NCI-H2029 (cell line): ENCODE measurements at regions not wholly inside any gene's neighbourhood (a gene's known extent, or its start where the extent isn't known, plus 50 kb on each side); places are given as distances from the start of the nearest gene placed in this dataset.

ENCODE experiments used
- DNase-seq: peaks from one replicate; lab custom pipeline; 2025; lab: John Stamatoyannopoulos, UW

DNA sequence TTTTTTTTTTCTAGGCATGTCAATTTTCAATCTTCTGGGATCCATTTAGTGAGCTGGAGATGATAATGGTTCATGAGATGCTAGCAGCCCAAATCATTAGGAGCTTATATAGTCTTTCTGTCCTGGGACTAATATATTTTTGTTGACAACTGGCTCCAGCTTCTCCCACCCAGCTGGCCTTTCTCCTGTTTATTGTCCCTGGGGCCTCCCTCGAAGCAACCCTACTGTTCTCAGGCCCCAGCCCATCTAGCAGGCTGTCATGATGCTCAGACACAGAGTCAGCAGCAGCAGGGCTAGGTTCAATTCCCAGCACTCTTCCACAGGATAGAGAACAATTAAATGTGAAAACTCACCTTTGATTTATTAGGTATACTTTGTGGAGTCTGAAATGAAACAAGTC, 127.6 kb upstream of the MID1 start:
- no peak for DNase-seq

DNA sequence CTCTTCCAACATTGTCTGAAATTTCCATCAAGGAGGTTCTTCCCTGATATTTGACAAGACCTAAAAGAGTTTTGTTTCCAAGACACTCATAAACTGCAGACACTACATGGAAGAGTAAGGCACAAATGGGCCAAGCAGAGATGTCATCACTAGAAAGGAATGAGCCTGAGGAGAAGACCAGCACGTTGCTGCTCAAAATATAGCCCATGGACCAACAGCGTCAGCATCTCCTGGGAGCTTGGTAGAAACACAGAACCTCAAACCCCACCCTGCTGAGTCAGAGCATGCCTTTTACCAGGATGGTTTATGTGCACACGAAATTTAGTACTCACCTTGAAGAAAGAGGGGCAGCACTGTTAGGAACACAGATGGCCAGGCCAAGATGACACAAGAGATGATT, 128.7 kb upstream of the MID1 start:
- no peak for DNase-seq

DNA sequence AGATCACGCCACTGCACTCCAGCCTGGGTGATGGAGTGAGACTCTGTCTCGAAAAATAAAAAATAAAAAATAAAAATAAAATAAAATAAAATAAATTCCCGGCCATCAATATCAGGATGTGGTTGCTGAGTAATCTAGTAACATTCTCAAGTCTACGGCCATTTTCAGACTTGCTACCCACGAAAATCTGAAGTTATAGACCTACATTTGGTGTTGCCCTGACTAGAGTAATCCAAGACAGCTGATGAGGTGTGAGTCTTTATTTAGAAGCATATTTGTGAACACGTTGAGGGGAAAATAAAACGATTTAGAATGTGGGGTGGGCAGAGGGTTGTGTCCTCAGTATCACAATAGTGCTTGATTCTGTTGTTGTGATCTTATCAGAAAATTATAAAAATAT, 130.2 kb upstream of the MID1 start:
- no peak for DNase-seq

DNA sequence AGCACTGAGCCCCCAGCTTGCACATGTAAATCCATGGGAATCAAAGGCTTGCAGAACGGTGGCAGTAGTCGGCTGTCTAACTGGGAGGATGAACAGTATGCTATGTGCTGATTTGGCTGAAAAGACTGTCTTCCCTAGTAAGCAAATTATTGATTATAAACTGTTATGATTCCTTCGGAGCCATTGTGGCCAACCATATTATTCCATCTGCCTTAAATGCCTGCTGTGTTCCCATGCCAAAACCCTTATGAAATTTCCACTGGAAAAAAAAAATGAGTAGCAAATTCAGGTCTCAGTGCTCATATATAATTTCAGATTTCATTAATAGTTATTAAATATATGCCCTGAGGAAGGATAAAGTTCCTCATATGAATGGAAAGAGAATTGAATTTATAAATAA, 132.7 kb upstream of the MID1 start:
- no peak for DNase-seq

DNA sequence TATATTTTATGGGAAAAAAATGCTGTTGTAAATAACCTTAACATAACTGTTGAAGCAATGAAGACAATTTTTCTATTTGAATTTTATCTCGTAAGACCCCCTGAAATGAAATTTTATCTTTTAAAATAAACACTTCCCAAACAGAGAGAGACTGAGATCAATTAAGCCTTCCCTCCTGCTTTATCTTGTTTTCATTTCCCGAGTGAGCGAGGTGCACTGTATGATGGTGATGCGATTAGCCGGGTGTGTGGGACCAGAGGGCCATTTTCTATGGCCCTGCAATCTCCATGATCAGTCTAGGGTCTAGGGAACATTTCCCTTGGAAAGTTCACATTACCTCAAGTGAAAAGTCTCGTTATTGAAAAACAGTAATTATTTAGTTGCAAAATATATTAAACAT, 134.1 kb upstream of the MID1 start:
- no peak for DNase-seq

DNA sequence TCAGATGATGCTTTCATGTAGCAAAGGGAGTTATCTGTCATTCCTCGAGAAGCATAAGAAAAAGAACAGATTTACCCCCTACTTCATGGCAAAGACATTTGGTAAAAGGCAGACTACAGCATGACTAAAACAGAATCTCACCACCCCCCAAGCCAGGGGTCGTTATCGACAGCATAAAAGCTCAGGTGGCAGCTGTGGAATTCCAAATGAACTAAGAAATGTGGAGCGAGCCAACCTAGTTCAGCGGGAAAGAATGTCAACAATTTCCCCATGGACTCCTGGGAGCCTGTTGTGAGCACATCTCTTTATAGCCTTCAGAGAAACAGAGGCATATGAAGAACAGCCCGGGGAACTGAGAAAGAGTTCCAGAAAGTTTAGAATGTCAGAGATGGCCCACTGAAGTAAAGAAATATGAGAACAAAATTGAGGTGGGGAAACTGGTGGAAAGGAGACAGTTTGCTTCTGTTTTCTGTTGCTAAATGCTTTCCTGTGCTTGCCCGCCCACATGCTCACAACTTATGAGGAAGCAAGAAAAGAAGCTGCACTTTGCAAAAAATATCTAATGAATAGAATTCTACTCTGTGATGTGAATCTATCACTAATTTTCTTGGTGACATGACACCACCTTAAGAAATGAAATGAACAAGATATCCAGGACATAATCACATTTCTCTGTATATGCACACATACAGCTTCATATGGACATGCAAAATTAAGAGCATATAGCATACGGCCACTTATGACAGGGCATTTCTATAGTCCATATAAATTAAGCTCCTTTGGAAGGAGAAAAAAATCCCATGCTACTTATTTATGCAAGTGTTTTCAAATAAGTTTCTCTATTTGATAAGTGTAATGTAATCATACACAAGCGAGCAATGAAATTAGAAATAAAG, 135.3 kb upstream of the MID1 start:
- DNase-seq, result no peak

DNA sequence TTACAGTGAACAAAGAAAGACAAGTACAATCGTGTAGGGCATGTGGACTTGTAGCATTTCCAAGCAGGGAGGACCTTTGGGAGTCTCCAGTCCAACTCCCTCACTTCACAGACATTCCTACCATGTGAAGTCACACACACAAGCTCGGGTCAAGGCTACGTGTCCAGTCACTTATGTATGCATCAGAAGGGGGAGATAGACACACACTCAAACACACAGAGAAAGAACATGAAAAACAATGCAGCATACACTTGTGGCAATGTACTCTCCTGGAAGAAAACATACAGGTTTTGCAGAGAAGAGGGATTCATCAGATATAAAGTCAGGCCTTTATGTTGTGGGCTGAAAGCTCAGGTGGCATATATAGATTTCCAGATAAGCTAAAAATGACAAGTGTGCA, 136.1 kb upstream of the MID1 start:
- no peak for DNase-seq

DNA sequence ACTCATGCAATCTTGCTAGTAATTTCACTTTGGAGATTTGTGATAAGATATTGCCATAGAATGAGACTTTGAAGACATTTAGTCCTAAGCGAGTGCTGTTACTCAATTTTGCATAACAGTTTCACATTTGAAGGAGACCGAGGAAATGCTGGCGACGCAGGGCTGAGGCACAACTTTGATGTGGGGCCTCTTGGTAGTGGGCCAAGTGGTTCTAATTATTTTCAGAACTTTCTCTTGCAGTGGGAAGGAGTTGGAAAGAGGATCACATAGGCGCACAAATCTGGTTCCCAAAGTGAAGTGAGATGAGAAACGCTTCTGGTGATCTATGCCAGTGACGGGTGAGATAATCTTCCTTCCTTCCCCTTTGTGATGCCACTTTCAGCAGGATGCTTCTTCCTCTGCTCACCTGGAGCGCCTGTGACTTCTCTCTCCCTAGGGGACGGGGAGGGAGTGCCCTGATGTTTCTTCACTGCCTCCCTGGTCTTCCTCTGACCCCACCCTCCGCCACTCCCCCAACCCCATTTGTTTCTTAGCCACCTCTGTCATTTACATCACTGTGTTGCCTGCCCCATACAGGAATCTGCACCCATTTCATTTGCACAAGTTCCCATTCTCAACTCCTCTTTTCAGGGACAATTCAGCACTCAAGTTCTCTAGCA, 138.9 kb upstream of the MID1 start:
- DNase-seq, result no peak

DNA sequence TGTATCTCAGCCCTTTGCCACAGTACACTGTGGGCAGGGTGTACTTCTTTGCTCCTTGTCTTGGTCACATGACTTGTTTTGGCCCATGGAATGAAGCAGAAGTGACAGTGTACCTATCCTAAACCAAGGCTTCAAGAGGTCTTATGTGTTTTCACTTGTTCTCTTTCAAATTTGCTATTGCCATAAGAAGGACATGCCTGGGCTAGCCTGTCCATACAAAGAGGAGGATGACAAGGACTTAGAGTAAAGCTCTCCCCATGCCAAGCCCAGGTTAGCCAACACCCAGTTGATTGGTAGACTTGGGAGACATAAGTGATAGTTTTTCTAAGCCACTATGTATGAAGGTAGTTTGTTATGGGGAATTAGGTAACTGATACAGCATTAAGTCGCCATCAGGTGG, 141.1 kb upstream of the MID1 start:
- no peak for DNase-seq

DNA sequence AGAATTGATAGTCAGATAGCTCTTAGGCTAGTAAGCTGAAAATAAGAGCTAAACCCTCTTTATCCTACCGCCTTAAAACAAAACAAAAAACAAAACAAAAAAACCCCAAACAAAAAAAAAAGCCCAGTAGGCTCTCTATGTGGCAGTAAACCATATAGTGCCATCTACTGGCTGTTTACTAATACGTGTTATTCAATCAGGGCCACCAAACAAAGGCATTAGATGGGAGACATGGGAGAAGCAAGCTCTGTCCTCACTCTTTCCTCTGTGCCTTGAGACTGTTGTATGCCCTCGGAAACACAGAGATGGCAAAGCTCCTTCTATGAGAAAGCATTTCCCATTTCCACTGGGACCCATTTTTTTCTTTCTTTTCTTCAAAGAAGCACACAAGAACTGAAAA, 148.8 kb upstream of the MID1 start:
- DNase-seq, result peak; percentile 60

DNA sequence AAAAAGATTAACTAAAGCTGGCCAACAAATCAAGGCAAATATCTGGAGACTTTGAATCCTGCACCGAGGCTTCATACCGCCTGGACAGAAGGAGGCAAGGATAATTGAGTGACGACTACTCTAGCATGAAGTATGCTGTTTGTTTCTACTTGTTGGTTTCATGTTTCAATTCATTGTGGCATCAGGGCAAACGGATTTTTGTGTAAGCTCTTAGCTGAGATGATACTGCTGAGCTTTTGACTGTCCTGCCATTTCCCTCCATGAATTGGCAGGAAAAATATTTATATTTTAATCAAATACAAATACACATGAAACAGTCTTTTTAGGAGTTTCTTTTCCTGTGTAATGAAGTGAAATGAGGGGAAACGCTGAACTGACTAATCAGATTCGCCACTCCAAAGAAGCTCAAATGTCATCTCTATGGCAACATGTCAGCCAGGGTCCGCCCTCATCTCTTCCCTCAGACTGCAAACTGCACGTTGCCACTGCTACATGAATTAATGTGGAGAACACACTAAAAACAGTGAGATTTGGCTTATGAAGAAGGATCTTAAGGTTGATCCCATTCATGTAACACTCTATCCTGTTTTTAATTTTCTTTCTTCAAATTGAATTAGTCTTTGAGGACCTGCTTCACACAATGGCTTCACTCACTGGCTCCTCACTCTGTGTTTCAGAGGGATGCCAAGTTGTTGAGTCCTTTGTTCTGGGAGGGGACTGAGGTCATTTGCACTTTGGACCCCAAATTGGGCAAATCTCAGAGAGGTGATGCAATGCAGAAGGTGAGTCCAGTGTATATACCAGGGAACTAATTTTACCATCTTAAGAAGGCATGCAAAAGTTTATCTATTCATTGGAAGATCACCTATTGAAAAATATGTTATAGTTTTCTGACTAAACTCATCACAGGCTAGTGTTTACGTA, 149.6 kb upstream of the MID1 start:
- DNase-seq, result peak; percentile 37

DNA sequence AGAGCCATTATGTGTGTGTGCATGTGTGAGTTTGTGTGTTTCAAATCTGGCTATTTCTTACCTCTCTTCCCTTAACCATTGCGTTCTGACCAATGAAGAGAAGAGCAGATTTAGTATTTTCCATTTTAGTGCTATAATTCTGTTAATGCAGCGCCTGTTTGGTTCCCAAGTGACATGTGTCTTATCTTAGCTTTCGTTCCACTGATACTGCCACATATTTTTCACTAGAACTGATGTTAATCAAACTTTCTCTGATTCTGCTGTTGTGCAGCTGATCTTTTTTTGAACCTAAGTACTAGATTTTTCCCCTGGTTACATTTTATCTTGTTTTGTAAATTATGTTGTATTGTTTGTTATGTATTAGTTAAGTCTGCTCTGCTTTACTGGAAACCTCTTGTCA, 152.9 kb upstream of the MID1 start:
- DNase-seq, result no peak

DNA sequence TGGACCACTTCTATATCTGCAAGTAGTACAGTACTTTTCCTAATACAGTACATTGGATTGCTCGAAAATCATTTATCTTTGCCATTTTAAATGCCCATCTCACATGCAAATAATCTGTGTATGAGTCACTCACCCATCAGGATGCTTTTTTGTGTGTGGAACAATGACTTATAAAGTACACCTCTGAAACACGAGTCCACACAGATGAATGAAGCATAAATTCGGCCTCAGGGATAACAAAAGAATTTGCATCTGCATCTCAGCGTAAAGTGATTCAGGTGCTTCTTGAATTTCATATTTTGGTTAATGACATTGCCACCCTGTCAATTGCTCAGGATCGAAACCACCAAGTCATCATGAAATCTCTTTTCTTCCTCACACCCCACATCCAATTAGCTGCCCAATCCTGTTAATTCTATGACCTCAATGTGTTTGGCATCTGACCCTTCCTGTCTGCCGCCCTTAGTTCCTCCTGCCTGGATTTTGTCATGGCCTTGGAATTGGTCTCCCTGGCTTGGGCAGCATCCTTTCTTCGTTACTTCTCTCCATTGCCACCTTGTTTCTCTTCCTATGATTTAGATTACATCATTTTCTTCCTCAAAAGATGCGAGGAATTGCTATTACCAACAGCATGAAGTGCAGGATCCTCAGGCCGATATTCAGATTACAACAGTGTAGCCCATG, 161.6 kb upstream of the MID1 start:
- no peak for DNase-seq

DNA sequence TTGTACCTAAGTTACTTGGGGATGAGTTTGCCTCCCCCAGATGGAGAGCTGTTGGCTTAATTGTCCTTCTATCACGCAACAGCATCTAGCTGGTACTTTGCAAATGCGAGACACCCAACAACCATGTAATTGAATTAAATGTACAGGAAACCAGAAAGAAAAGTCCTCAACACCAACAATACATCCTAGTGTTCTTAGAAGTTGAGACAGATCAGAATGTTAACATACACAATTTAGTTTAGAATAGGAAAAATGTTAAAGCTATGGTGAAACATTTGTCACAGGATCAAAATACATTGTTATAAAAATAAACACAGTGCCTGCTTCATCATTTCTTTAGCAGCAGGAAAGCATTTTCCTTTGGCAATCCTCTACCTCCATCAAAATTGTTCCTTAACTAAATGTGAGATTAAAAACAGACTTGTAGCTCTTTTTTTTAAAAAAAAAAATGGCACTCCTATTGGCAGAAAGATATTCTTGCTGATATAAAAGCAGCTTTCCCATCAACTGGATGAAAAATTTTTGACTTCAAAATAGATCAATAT, 163.1 kb upstream of the MID1 start:
- no peak for DNase-seq

DNA sequence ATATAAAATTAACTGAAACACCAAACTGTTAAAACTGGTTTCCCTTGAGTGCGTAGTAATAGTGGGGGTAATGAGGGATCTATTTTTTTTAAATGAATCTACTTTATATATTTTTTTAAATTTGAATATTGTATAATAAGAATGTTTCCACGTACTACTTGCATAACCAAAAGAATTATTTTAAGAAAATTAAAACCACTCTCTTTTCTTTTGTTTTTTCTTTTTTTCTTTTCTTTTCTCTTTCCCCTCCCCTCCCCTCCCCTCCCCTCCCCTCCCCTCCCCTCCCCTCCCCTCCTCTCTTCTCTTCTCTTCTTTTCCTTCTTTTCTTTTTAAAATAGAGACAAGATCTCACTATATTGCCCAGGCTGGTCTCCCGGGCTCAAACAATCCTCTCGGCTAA, 166.9 kb upstream of the MID1 start:
- no peak for DNase-seq

DNA sequence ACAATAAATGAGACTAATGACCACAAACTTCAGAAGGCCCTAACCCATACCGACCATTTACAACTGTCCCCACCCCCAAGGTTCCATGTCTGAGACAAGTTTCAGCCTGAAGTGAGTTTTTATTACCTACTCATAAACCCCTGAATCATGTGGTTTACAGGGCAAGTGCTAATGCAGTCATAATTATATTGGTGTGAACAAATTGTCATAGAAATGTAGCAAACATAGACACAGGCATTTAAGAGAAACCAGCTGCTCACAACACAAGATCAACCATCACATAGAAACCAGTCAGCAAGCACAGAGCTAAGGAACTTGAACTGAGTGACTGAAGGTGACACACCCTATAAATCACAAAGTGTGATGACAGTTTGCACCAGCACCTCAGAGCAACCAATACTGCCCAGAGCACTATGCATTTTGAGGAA, 173.8 kb upstream of the MID1 start:
- DNase-seq, result no peak

DNA sequence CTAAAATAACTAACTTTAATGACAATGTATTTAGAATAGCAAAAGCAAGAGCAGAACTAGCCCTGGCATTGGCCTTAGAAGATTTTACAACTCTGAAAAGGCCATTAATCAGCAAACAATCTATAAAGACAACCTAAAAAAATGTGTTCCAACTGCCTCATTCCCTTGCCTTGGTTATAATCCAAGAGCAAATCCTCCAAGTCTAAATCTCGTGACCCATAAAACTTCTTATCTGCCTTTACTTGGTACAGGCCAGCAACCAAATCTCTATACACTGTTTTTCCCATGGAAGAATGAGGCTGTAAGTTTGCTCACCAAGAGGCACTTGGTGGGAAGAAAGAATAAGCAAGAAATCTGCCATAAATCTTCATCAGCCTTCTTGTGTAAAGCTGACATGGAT, 175.3 kb upstream of the MID1 start:
- no peak for DNase-seq

DNA sequence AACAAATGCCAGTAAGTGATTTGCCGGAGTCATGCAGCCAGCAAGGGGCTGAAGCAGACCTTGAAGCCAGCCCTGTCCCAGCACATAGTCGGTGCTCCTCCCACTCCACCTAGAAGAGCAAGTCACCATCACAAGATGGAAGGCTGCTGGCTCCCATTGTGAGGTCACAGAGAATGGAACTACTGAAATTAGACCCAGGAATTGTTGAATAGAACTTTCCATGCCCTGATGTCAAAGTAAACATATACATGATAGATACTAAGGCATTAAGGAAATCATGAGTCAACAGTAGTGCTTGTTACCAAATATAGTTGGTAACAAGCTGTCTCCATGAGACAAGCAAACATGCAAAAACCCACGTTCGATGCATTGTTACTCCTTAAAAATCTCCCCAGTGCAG, 177.1 kb upstream of the MID1 start:
- DNase-seq, result no peak

DNA sequence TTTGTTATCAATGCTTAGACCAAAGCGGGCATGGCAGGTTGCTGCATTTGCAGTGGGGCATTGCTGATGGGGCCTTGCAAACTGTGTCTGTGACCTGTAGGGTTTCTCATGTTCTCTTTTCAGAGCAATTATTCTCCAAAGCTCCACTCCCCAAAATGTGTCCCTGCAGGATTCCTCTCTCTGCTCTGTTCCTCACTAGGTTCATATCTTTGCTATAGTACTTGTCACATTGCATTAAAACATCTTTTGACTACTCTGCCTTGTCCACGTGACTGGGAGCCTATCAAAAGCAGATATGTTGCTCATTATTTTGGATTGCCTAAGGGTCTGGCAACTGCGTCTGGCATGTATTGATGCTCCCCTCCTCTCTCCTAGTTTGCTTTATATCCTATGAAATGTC, 177.7 kb upstream of the MID1 start:
- no peak for DNase-seq

DNA sequence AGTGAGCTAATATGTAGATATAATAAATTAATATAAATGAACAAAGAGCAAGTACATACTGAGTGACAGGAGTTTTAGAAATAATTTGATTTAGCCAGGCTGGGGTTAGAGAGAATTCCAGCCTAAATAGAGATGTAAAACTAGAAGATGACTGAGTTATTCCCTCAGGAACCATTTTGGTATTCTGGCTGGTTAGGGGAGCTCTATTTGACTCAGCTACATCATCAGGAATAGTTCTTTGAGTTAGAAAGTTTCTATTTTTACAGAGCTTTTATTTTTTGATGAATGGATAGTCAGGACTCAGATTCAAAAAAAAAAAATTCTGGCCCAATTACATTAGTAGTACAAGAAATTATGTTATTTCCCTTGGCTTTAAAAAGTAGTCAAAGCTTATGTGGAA, 180.4 kb upstream of the MID1 start:
- DNase-seq, result no peak

DNA sequence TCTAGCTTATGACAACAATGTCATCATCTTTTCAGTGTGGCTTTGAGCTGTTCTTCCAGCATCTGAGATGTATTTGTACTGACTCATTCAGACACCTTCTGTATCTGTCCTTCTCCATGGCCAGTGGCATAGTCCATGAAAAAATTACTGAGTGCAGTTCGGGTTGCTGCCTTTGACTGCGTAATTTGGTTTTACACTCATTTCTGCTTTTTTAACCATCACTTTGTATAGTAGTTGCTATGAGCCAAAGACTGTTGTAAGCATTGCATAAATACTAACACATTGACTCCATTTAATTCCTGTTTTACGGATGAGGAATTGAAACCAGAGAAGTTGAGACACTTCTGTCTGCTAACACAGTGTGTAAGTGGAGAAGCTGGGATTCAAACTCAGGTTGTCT, 190.7 kb upstream of the MID1 start:
- DNase-seq, result no peak

DNA sequence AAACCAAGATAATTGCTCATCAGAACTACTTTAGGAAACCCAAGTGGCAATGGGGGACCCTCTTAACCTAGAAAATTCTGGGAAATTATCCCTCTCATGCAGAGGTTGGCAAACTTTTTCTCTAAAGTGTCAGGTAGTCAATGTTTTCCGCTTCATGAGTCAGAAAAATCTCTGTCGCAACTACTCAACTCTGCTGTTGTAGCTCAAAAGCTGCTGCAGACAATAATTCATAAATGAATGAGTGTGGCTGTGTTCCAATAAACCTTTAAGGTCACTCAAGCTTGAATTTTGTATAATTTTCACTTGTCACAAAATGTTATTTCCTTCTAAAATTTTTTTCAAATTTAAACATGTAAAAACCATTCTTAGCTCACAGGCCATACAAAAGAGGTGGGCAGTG, 193.4 kb upstream of the MID1 start:
- no peak for DNase-seq
